ENCODE measurements at regions not wholly inside any gene's neighbourhood (a gene's known extent, or its start where the extent isn't known, plus 50 kb on each side); places are given as distances from the start of the nearest gene placed in this dataset.
A peak's percentile ranks its signal among the peaks of the same experiment; 100 is the strongest.

DNA sequence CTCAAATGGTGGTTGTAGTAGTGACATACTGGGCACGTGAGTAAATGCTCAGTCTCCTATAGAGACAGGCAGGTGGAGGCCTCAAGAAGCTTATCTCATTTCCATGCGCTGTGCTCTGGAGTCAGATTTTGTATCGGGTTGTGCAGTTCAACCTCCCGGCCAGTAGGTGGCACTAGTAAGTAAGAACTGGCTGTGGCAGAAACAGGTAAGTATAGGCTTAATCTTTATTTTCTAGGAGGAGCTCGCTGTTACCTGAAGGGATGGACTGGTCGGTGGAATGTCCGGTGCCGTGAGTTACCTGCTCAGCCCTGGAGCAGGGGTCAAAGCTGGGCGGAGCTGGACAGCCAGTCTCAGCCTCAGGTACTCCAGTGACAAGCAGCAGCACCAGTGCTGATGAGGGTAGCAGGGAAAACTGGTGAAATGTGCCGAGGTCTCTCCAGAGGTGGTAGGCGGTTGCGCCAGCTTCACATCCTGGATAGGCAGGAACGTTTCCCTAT, 880.1 kb upstream of the SEMA6A start:
- no peak for TF ChIP-seq EZH2 (IDR thresholded peaks at IDR 0.05; ENCODE audit: low read length)
- TF ChIP-seq, protein P1, sequence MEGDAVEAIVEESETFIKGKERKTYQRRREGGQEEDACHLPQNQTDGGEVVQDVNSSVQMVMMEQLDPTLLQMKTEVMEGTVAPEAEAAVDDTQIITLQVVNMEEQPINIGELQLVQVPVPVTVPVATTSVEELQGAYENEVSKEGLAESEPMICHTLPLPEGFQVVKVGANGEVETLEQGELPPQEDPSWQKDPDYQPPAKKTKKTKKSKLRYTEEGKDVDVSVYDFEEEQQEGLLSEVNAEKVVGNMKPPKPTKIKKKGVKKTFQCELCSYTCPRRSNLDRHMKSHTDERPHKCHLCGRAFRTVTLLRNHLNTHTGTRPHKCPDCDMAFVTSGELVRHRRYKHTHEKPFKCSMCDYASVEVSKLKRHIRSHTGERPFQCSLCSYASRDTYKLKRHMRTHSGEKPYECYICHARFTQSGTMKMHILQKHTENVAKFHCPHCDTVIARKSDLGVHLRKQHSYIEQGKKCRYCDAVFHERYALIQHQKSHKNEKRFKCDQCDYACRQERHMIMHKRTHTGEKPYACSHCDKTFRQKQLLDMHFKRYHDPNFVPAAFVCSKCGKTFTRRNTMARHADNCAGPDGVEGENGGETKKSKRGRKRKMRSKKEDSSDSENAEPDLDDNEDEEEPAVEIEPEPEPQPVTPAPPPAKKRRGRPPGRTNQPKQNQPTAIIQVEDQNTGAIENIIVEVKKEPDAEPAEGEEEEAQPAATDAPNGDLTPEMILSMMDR (optimal IDR thresholded peaks at IDR 0.05 in 1 of 3, IDR thresholded peaks at IDR 0.05 in 1 of 3, conservative IDR thresholded peaks at IDR 0.05 in 1 of 3; ENCODE audit: extremely low read depth in 1 of 3, insufficient read depth in 2 of 3, low read length in 3 of 3): peak; percentile 80 to 89 (median 82)

Measured in keratinocyte (primary cell).